ENCODE measurements at regions not wholly inside any gene's neighbourhood (a gene's known extent, or its start where the extent isn't known, plus 50 kb on each side); places are given as distances from the start of the nearest gene placed in this dataset.

GRCh38 chr11:111120161-111120560 lies 125.4 kb upstream of the POU2AF2 start:
- no peak for TF ChIP-seq CTCF (IDR thresholded peaks at IDR 0.05)
- TF ChIP-seq POLR2A (IDR thresholded peaks at IDR 0.05) = no peak

Data from lower leg skin (tissue), 3 donors.